Smooth muscle cell (in vitro differentiated cells): ENCODE measurements at regions not wholly inside any gene's neighbourhood (a gene's known extent, or its start where the extent isn't known, plus 50 kb on each side); places are given as distances from the start of the nearest gene placed in this dataset.

Experiments
- DNase-seq: peaks from one replicate; lab custom pipeline; 2025; ENCODE audit not compliant: unreplicated experiment; lab: John Stamatoyannopoulos, UW
- H2AFZ ChIP-seq: fragments of 200-600 bp; sonication (generic); 2 replicates; pipeline ENCODE4 v1.6.0; 2016; ENCODE audit warnings: antibody characterized with exemption, low read depth, mild to moderate bottlenecking
- H3F3A ChIP-seq: fragments of 200-600 bp; sonication (generic); 2 replicates; pipeline ENCODE4 v1.6.0; 2017; ENCODE audit warnings: antibody characterized with exemption, low read depth
- H3K27ac ChIP-seq: fragments of 200-600 bp; sonication (generic); 2 replicates; pipeline ENCODE4 v1.5.1; 2016; ENCODE audit warnings: low read depth, mild to moderate bottlenecking
- H3K27me3 ChIP-seq: fragments of 200-600 bp; sonication (generic); 2 replicates; pipeline ENCODE4 v1.6.1; 2016; ENCODE audit warnings: low read depth, mild to moderate bottlenecking
- H3K36me3 ChIP-seq: fragments of 200-600 bp; sonication (generic); 2 replicates; pipeline ENCODE4 v1.5.1; 2016; ENCODE audit warnings: low read depth
- H3K4me1 ChIP-seq: fragments of 200-600 bp; sonication (generic); 2 replicates; pipeline ENCODE4 v1.5.1; 2016; ENCODE audit warnings: low read depth
- H3K4me2 ChIP-seq: fragments of 200-600 bp; sonication (generic); 2 replicates; pipeline ENCODE4 v1.6.0; 2016; ENCODE audit warnings: mild to moderate bottlenecking
- H3K4me3 ChIP-seq: fragments of 200-600 bp; sonication (generic); 2 replicates; pipeline ENCODE4 v1.5.1; 2016; ENCODE audit warnings: mild to moderate bottlenecking
- H3K79me2 ChIP-seq: fragments of 200-600 bp; sonication (generic); 2 replicates; pipeline ENCODE4 v1.6.0; 2016; ENCODE audit warnings: low read depth, mild to moderate bottlenecking
- H3K9ac ChIP-seq: fragments of 200-600 bp; sonication (generic); 2 replicates; pipeline ENCODE4 v1.6.0; 2016; ENCODE audit warnings: low read depth
- H3K9me3 ChIP-seq: fragments of 200-600 bp; sonication (generic); replicated peaks from 2 replicates; pipeline ENCODE4 v1.5.1; 2016; ENCODE audit warnings: low read depth
- H4K20me1 ChIP-seq: fragments of 200-600 bp; sonication (generic); 2 replicates; pipeline ENCODE4 v1.6.0; 2016; ENCODE audit warnings: low read depth
- CTCF ChIP-seq: fragments of 200-600 bp; sonication (generic); IDR thresholded peaks from 2 replicates; pipeline ENCODE4 v1.5.1; 2017; ENCODE audit warnings: borderline replicate concordance, mild to moderate bottlenecking, antibody characterized with exemption; ENCODE audit not compliant: insufficient read depth, poor library complexity, severe bottlenecking
- WGBS: methylation state at CpG from one replicate; pipeline ENCODE4 v1.1.7; 2016; ENCODE audit warnings: low lambda C conversion rate; 5-methylcytosine and 5-hydroxymethylcytosine counted together

GRCh38 chr3:159252772-159253384 lies 451.0 kb downstream of the MFSD1 start:
- no peak overlapping the region for H3K4me2 ChIP-seq
- H3K9me3 ChIP-seq, result no peaks in the 10 kb centered on the region
- H3K79me2 ChIP-seq, result no peaks in the 10 kb centered on the region
- no peak overlapping the region for H3K27ac ChIP-seq
- TF ChIP-seq CTCF, result peak; percentile 83
- no peaks in the 10 kb centered on the region for H3F3A ChIP-seq
- WGBS, result 26% methylated on average over 2 of the region's 2 CpGs
- H3K36me3 ChIP-seq, result no peaks in the 10 kb centered on the region
- H3K9ac ChIP-seq, result no peak overlapping the region
- no peak overlapping the region for H3K4me3 ChIP-seq
- no peaks in the 10 kb centered on the region for H4K20me1 ChIP-seq
- DNase-seq, result no peak
- peaks cover 33% of the 10 kb centered on the region for H3K27me3 ChIP-seq
- H2AFZ ChIP-seq, result no peak overlapping the region
- H3K4me1 ChIP-seq, result no peaks in the 10 kb centered on the region

- Histone ChIP-seq H3K27me3 (peaks cover 33% of the 10 kb centered on the region), H3K9me3 (no peaks in the 10 kb centered on the region), H3K4me3 (no peak overlapping the region), H3K27ac (no peak overlapping the region), H2AFZ (no peak overlapping the region), H3K36me3 (no peaks in the 10 kb centered on the region), H3K9ac (no peak overlapping the region), H4K20me1 (no peaks in the 10 kb centered on the region), H3K79me2 (no peaks in the 10 kb centered on the region), H3K4me2 (no peak overlapping the region), H3K4me1 (no peaks in the 10 kb centered on the region), H3F3A (no peaks in the 10 kb centered on the region)
- no peak for TF ChIP-seq CTCF
- DNase-seq, result no peak
- WGBS, result 79% methylated on average over 1 of the region's 1 CpG
Observed at GRCh38 chr3:159253860-159254259, 452.0 kb downstream of the MFSD1 start.

- no peak for TF ChIP-seq CTCF
- Histone ChIP-seq H3K4me1 (no peaks in the 10 kb centered on the region), H4K20me1 (no peaks in the 10 kb centered on the region), H3K9me3 (no peaks in the 10 kb centered on the region), H3K27me3 (peaks cover 53% of the 10 kb centered on the region), H3K4me3 (no peak overlapping the region), H3K79me2 (no peaks in the 10 kb centered on the region), H3K9ac (no peak overlapping the region), H2AFZ (no peak overlapping the region), H3F3A (no peaks in the 10 kb centered on the region), H3K4me2 (no peak overlapping the region), H3K36me3 (no peaks in the 10 kb centered on the region), H3K27ac (no peak overlapping the region)
- DNase-seq, result no peak
- WGBS, result 88% methylated on average over 4 of the region's 4 CpGs
Observed at GRCh38 chr3:159257954-159258353, 456.1 kb downstream of the MFSD1 start.

GRCh38 chr3:159258934-159259333 lies 457.1 kb downstream of the MFSD1 start:
- Histone ChIP-seq H3K9ac (no peak overlapping the region), H3K4me3 (no peak overlapping the region), H3K4me2 (no peak overlapping the region), H3K36me3 (no peaks in the 10 kb centered on the region), H3K27ac (no peak overlapping the region), H2AFZ (no peak overlapping the region), H3K4me1 (no peaks in the 10 kb centered on the region), H4K20me1 (no peaks in the 10 kb centered on the region), H3F3A (no peaks in the 10 kb centered on the region), H3K9me3 (no peaks in the 10 kb centered on the region), H3K79me2 (no peaks in the 10 kb centered on the region), H3K27me3 (peaks cover 53% of the 10 kb centered on the region)
- TF ChIP-seq CTCF, result no peak
- no peak for DNase-seq
- WGBS, result 57% methylated on average over 2 of the region's 2 CpGs
